Activated T-cell treated with anti-CD3 and anti-CD28 coated beads, Interleukin-2, amount 50 U/mL, for 72 hours (primary cell): ENCODE measurements at regions not wholly inside any gene's neighbourhood (a gene's known extent, or its start where the extent isn't known, plus 50 kb on each side); places are given as distances from the start of the nearest gene placed in this dataset.

Experiments
- ATAC-seq, 2 donors: fragments of 150-1000 bp; cut with Tn5 transposase; replicated peaks in 1 of 2; 2 replicates each; pipeline ENCODE4 v1.10.0; 2021; ENCODE audit warnings: moderate library complexity in 2 of 2, mild to moderate bottlenecking in 1 of 2
- DNase-seq, 2 donors: peaks; one replicate each; pipeline ENCODE4 v3.0.0; 2021 to 2022; ENCODE audit warnings: mixed read lengths in 1 of 2
- H3K27ac Mint-ChIP-seq: one replicate; pipeline ENCODE4 v1.8.0; 2022; ENCODE audit warnings: mild to moderate bottlenecking, moderate library complexity, mixed read lengths
- H3K27me3 Mint-ChIP-seq: one replicate; pipeline ENCODE4 v1.8.0; 2022; ENCODE audit warnings: low read depth, mixed read lengths
- H3K36me3 Mint-ChIP-seq, 2 donors: one replicate each; pipeline ENCODE4 v1.8.0; 2022; ENCODE audit warnings: mixed read lengths in 2 of 2, mild to moderate bottlenecking in 1 of 2; ENCODE audit not compliant: insufficient read depth in 2 of 2
- H3K4me1 Mint-ChIP-seq: one replicate; pipeline ENCODE4 v1.8.0; 2022; ENCODE audit warnings: low read depth, mixed read lengths
- H3K4me3 Mint-ChIP-seq, 2 donors: one replicate each; pipeline ENCODE4 v1.8.0; 2022; ENCODE audit warnings: mild to moderate bottlenecking in 2 of 2, mixed read lengths in 2 of 2, moderate library complexity in 2 of 2
- H3K9me3 Mint-ChIP-seq, 2 donors: one replicate each; pipeline ENCODE4 v1.8.0; 2022; ENCODE audit warnings: mixed read lengths in 2 of 2

DNA sequence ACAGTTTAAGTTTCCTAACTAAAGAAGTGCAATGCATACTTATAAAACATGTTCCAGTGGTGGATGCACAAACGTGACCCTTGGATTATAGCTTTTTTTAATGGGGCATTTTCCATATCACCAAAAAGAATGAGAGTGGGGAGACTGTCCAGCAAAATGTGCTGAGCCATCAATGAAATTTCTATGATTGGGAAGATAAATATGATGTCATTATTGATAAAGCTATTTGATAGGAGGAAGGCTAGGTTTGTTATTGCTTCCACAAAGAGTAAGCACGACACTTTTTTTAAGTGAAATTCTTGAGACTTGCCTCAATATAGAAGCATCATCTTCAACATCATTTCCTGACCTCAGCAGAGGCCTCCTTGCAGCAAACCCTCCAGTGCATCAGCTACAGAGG, 174.6 kb upstream of the CLEC14A start:
- Mint-ChIP-seq H3K36me3 (no peaks in the 10 kb centered on the region), H3K27me3 (no peaks in the 10 kb centered on the region), H3K27ac (no peak overlapping the region), H3K4me3 (no peak overlapping the region), H3K9me3 (peaks cover 0 to 3% of the 10 kb centered on the region in 2 donors), H3K4me1 (no peaks in the 10 kb centered on the region)
- no peak for ATAC-seq
- no peak for DNase-seq

GRCh38 chr14:38425324-38425976, 169.6 kb upstream of the CLEC14A start:
- Mint-ChIP-seq H3K36me3 (peaks cover 4 to 5% of the 10 kb centered on the region in 2 donors), H3K27ac (no peak overlapping the region), H3K27me3 (no peaks in the 10 kb centered on the region), H3K4me3 (no peak overlapping the region), H3K4me1 (no peaks in the 10 kb centered on the region), H3K9me3 (peaks cover 10 to 11% of the 10 kb centered on the region in 2 donors)
- DNase-seq (no peak), ATAC-seq (no peak)

GRCh38 chr14:38420048-38420447, 164.2 kb upstream of the CLEC14A start:
- H3K27ac Mint-ChIP-seq: no peak overlapping the region
- H3K27me3 Mint-ChIP-seq: no peaks in the 10 kb centered on the region
- DNase-seq: no peak
- H3K36me3 Mint-ChIP-seq: peaks cover 4 to 5% of the 10 kb centered on the region in 2 donors
- no peak overlapping the region for H3K4me3 Mint-ChIP-seq
- no peak for ATAC-seq
- H3K4me1 Mint-ChIP-seq: no peaks in the 10 kb centered on the region
- peaks cover 7 to 13% of the 10 kb centered on the region in 2 donors for H3K9me3 Mint-ChIP-seq

DNA sequence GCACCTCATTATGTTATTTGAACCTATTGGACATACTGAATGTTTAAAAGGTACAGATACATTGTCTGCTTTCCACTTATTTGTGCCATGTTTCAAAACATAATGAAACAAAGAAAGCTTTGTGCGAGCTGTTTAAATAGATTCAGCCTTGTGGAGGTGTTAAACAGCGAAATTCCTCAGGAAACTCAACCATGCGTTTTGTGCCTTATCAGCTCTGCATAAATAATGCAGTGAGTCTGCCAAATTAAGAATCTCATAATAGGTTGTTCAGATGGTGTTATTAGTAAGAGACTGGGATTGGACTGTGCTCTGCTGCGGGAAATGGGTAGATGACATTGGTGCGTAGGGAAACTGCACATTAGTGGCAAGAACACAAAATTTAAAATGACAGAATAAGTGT, 163.7 kb upstream of the CLEC14A start:
- Mint-ChIP-seq H3K27ac (no peak overlapping the region), H3K27me3 (no peaks in the 10 kb centered on the region), H3K9me3 (peaks cover 7 to 10% of the 10 kb centered on the region in 2 donors), H3K4me1 (no peaks in the 10 kb centered on the region), H3K4me3 (no peak overlapping the region), H3K36me3 (peaks cover 2 to 4% of the 10 kb centered on the region in 2 donors)
- ATAC-seq (no peak), DNase-seq (no peak)

DNA sequence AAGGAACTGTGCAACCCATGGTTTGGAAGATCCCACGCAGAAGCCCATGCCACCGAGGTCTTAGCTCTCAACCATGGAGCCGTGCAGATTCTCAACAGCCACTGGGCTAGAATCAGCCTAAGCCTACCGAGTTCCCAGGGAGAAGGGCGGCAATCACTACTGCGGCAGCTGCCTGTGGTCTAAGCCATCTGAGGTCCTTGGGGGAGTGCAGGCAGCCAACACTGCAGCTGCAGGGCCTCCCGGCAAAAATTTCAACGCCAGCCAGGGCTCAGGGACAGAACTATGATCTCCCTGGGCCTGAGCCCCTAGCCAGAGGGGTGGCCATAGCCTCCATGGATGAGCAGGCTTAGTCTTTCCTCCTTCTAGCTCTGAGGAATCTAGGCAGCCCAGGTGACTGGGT, 156.8 kb upstream of the CLEC14A start:
- Mint-ChIP-seq H3K4me1 (no peaks in the 10 kb centered on the region), H3K36me3 (no peaks in the 10 kb centered on the region), H3K27ac (no peak overlapping the region), H3K27me3 (no peaks in the 10 kb centered on the region), H3K4me3 (no peak overlapping the region), H3K9me3 (peaks cover 0 to 4% of the 10 kb centered on the region in 2 donors)
- ATAC-seq (no peak), DNase-seq (no peak)

DNA sequence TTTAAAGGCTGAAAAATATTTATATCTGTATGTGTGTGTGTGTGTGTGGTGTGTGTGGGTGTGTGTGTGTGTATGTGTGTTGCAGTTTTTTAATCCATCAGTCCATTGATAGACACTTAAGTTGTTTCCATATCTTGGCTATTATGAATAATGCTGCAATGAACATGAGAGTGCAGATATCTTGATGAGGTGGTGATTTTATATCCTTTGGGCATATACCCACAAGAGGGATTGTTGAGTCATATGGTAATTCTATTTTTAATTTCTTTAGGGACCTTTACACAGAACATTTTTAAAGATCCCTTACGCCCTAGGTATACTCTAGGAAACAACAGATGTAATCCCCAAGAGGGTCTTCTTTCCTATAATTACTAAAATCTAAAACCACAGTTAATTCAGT, 154.5 kb upstream of the CLEC14A start:
- Mint-ChIP-seq H3K4me1 (no peaks in the 10 kb centered on the region), H3K27me3 (no peaks in the 10 kb centered on the region), H3K36me3 (no peaks in the 10 kb centered on the region), H3K27ac (no peak overlapping the region), H3K9me3 (peaks cover 0 to 4% of the 10 kb centered on the region in 2 donors), H3K4me3 (no peak overlapping the region)
- DNase-seq (no peak), ATAC-seq (no peak)

DNA sequence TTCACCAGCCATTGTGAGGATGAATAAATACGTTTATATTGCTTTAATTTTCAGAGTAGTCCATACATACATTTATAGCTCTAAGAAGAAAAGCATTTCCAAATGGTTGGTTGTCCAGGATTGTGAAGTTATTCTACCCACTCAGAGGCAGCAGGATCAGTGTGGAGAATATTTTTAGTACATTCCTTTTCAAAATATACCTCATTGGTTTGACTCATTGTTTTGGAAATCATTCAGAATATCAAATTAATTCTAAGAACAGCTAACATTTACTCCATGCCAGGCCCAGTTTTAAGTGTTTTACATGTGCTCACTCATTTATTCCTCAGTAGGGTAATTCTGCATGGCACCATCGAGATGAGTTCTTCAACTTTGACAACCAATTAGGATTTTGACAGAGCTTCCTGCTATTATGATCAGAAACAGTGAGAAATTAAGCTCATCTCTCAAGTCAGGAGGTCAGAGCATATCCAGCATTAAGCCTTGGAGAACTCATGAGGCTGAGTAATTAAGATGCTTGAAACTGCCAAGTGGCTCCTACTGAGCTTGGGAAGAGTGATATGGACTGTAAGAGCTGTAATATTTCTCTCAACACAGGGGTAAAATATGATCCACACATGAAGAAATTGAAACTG, 153.3 kb upstream of the CLEC14A start:
- Mint-ChIP-seq H3K9me3 (peaks cover 0 to 2% of the 10 kb centered on the region in 2 donors), H3K4me3 (no peak overlapping the region), H3K4me1 (no peaks in the 10 kb centered on the region), H3K27ac (no peak overlapping the region), H3K36me3 (no peaks in the 10 kb centered on the region), H3K27me3 (no peaks in the 10 kb centered on the region)
- no peak for DNase-seq
- ATAC-seq: no peak

DNA sequence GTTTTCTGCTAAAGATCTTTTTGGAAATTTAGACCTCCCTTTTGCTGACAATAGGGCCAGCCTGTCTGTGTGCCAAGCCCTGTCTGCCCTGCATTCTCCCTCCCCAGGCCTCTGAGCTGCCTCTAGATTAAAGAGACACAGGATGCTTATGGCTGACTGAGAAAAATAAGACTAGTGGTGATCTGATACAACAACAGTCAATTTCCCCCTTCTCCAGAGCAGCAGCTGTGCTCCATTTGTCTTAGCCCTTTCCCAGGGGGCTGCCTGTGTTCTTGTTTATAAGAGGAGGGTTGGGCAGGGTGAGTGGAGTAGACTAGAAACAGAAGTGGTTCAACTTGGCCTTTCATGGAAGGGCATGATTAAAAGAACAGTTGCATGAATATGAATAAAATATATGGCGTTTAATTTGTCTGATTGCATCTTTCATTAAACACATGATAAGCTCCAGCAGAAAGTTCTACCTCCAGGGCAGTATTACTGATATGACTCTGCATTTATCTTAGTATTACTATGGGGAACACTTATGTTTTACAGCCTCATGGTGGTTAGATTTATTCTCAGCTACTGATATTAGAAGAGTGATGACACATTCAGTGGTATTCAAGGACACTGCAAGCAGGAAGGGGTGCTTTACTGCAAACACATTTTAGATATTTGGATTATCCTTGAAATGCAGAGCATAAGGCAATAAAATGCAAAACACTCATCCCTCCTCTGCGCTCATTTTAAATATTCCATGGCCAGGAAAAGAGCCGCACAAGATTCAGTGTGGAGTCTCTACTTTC, 150.2 kb upstream of the CLEC14A start:
- no peaks in the 10 kb centered on the region for H3K4me1 Mint-ChIP-seq
- no peaks in the 10 kb centered on the region for H3K27me3 Mint-ChIP-seq
- H3K27ac Mint-ChIP-seq: no peak overlapping the region
- no peaks in the 10 kb centered on the region for H3K9me3 Mint-ChIP-seq
- no peaks in the 10 kb centered on the region for H3K36me3 Mint-ChIP-seq
- no peak for ATAC-seq
- H3K4me3 Mint-ChIP-seq: no peak overlapping the region
- no peak for DNase-seq

DNA sequence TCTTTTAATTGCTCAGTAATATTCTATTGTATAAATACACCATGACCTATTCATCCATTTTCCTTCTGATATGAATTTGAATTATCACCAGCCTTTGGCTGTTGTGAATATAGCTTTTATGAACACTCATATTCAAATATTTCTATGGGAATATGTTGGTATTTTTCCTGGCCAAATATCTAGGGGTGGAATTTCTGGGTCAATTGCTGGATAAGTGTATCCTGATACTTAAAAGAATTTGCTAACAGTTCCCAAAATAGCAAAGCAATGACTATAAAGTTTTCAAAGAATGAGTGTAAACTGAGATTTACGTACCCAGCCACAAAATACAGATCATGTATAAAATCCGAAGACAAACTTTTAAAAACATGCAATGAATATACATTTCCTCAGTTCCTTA, 148.7 kb upstream of the CLEC14A start:
- Mint-ChIP-seq H3K9me3 (no peaks in the 10 kb centered on the region), H3K4me1 (no peaks in the 10 kb centered on the region), H3K36me3 (no peaks in the 10 kb centered on the region), H3K27ac (no peak overlapping the region), H3K27me3 (no peaks in the 10 kb centered on the region), H3K4me3 (no peak overlapping the region)
- DNase-seq: no peak
- ATAC-seq: no peak

- H3K4me3 Mint-ChIP-seq: no peak overlapping the region
- no peaks in the 10 kb centered on the region for H3K9me3 Mint-ChIP-seq
- DNase-seq: no peak
- H3K36me3 Mint-ChIP-seq: no peaks in the 10 kb centered on the region
- no peaks in the 10 kb centered on the region for H3K4me1 Mint-ChIP-seq
- no peak overlapping the region for H3K27ac Mint-ChIP-seq
- ATAC-seq: no peak
- H3K27me3 Mint-ChIP-seq: no peaks in the 10 kb centered on the region
Measured at GRCh38 chr14:38404100-38404541, 148.2 kb upstream of the CLEC14A start.

DNA sequence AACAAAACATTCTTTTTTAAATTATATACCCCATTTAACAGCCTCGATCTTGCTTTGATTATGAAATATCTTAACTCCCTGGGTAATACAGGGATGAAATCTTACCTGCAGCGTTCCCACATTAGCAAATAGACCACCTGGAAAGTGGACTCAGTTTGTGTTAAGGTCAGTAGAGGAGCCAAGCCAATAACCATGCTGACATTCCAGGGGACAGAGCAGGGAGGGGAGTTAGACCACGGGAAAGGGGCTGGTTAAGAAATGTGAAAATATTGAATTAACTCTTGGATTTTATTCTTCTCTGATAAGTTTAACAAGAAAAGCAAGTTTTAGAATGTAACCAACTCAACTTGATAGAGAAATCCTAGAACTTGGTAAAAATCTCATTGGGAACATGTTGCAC, 144.9 kb upstream of the CLEC14A start:
- no peaks in the 10 kb centered on the region for H3K27me3 Mint-ChIP-seq
- no peak overlapping the region for H3K27ac Mint-ChIP-seq
- ATAC-seq (no peak), DNase-seq (no peak)
- no peaks in the 10 kb centered on the region for H3K36me3 Mint-ChIP-seq
- H3K9me3 Mint-ChIP-seq: no peaks in the 10 kb centered on the region
- H3K4me3 Mint-ChIP-seq: no peak overlapping the region
- no peaks in the 10 kb centered on the region for H3K4me1 Mint-ChIP-seq

GRCh38 chr14:38399652-38400051, 143.8 kb upstream of the CLEC14A start:
- H3K36me3 Mint-ChIP-seq: no peaks in the 10 kb centered on the region
- no peaks in the 10 kb centered on the region for H3K9me3 Mint-ChIP-seq
- ATAC-seq (no peak), DNase-seq (no peak)
- H3K27me3 Mint-ChIP-seq: no peaks in the 10 kb centered on the region
- no peaks in the 10 kb centered on the region for H3K4me1 Mint-ChIP-seq
- no peak overlapping the region for H3K27ac Mint-ChIP-seq
- H3K4me3 Mint-ChIP-seq: no peak overlapping the region

GRCh38 chr14:38394767-38395166, 138.9 kb upstream of the CLEC14A start:
- ATAC-seq (no peak), DNase-seq (no peak)
- Mint-ChIP-seq H3K4me3 (no peak overlapping the region), H3K9me3 (no peaks in the 10 kb centered on the region), H3K27me3 (no peaks in the 10 kb centered on the region), H3K27ac (no peak overlapping the region), H3K4me1 (no peaks in the 10 kb centered on the region), H3K36me3 (no peaks in the 10 kb centered on the region)
